Mesodermal cell (in vitro differentiated cells): ENCODE measurements at regions not wholly inside any gene's neighbourhood (a gene's known extent, or its start where the extent isn't known, plus 50 kb on each side); places are given as distances from the start of the nearest gene placed in this dataset.
"Not testable (repeated sequence)": the region's sequence is repeated elsewhere in the genome, so short reads cannot be mapped to it uniquely, and the experiment has no call there.

Experiments used
- H3K27ac ChIP-seq: 2 replicates; pipeline ENCODE4 v1.7.0; 2013; ENCODE audit warnings: mild to moderate bottlenecking, low read depth, low read length, moderate library complexity; ENCODE audit not compliant: severe bottlenecking
- H3K36me3 ChIP-seq: 2 replicates; pipeline ENCODE4 v1.7.1; 2013; ENCODE audit warnings: mild to moderate bottlenecking, low read length, moderate library complexity; ENCODE audit not compliant: control insufficient read depth, insufficient read depth
- H3K4me1 ChIP-seq: one replicate; pipeline ENCODE4 v1.7.1; 2013; ENCODE audit warnings: mild to moderate bottlenecking, low read length; ENCODE audit not compliant: insufficient read depth, control insufficient read depth, poor library complexity, severe bottlenecking
- H3K4me3 ChIP-seq: 2 replicates; pipeline ENCODE4 v1.7.0; 2013; ENCODE audit warnings: low read length, control low read depth, mild to moderate bottlenecking; ENCODE audit not compliant: insufficient read depth, poor library complexity, severe bottlenecking; ENCODE audit errors: extremely low read depth
- H3K9me3 ChIP-seq: 2 replicates; pipeline ENCODE4 v1.7.1; 2013; ENCODE audit warnings: mild to moderate bottlenecking, low read length, moderate library complexity; ENCODE audit not compliant: control insufficient read depth
- WGBS, 2 experiments: methylation state at CpG; one replicate each; pipeline ENCODE4 v1.1.5; 2013; ENCODE audit warnings: missing lambda C conversion rate in 2 of 2; ENCODE audit not compliant: insufficient coverage in 2 of 2; 5-methylcytosine and 5-hydroxymethylcytosine counted together

GRCh38 chr2:205865056-205865455 is 182.8 kb downstream of the NRP2 start:
- Histone ChIP-seq H3K27ac (no peak overlapping the region), H3K9me3 (no peaks in the 10 kb centered on the region), H3K36me3 (no peaks in the 10 kb centered on the region), H3K4me1 (no peaks in the 10 kb centered on the region), H3K4me3 (no peak overlapping the region)
- WGBS, 2 experiments, result 76 to 92% methylated on average over 2 of the region's 3 CpGs

- WGBS, 2 experiments, result 100% methylated on average over 1 of the region's 1 CpG
- no peak overlapping the region for H3K4me3 ChIP-seq
- H3K27ac ChIP-seq, result no peak overlapping the region
- no peaks in the 10 kb centered on the region for H3K9me3 ChIP-seq
- no peaks in the 10 kb centered on the region for H3K36me3 ChIP-seq
- no peaks in the 10 kb centered on the region for H3K4me1 ChIP-seq
Measured at GRCh38 chr2:205864491-205864890, 182.2 kb downstream of the NRP2 start.

GRCh38 chr2:205862761-205863160 is 180.5 kb downstream of the NRP2 start:
- not testable (repeated sequence) for H3K9me3 ChIP-seq, H3K4me1 ChIP-seq, H3K4me3 ChIP-seq, H3K36me3 ChIP-seq, H3K27ac ChIP-seq
- WGBS, 2 experiments, result 86 to 97% methylated on average over 4 of the region's 4 CpGs

DNA sequence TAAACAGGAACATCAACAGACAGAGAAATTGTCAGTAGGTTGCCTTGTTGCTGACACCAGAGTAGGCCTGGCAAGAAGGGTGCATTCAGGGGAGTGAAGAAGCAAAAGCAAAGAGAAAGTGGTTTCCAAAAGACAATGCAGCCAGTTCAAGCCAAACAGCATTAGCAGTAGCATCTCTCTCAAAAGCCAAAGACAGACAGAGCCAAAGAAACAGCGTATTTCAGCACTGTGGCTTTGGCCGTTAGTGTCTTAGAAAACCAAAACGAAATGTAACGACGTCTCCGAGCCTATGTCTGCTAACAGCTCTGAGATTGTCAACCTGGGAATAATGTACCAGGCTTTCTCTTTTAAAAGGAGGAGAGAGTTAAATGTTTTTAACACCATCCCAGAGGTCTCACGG is 178.6 kb downstream of the NRP2 start:
- H3K36me3 ChIP-seq, result no peaks in the 10 kb centered on the region
- H3K4me3 ChIP-seq, result no peak overlapping the region
- no peaks in the 10 kb centered on the region for H3K9me3 ChIP-seq
- 76 to 88% methylated on average over 6 to 7 of the region's 7 CpGs for WGBS, 2 experiments
- no peaks in the 10 kb centered on the region for H3K4me1 ChIP-seq
- H3K27ac ChIP-seq, result no peak overlapping the region

- 76 to 82% methylated on average over 9 of the region's 9 CpGs for WGBS, 2 experiments
- Histone ChIP-seq H3K4me1 (no peaks in the 10 kb centered on the region), H3K9me3 (no peaks in the 10 kb centered on the region), H3K27ac (no peak overlapping the region), H3K36me3 (no peaks in the 10 kb centered on the region), H3K4me3 (no peak overlapping the region)
Measured at GRCh38 chr2:205860181-205860580, 177.9 kb downstream of the NRP2 start.

DNA sequence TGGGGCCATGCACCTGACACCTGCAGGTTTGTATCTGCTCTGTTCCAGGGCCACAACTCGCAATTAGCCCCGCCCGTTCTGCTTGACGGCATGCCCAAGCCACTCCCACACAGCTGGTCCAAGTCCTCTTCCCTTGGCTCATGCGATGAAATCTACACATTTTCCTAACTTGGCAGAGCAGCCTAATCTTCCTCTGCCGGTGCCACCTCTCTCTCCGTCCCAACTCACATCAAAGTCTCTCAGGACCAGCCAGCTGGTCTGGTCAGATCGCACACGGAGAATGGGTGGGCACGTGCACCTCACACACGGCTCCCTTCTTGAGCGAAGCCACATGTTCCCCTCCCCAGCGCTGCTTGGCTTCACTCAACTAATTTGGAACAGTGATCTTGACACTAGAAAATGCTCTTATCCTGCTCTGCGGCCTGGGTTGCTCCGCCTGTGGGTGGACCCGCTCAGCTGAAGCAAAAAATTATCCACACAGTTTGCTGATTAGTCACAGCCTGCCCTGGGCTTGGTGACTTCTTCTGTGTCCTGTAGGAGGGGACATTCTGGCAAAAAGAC is 176.7 kb downstream of the NRP2 start:
- H3K27ac ChIP-seq, result no peak overlapping the region
- 89 to 92% methylated on average over 14 of the region's 16 CpGs for WGBS, 2 experiments
- no peak overlapping the region for H3K4me3 ChIP-seq
- H3K9me3 ChIP-seq, result no peaks in the 10 kb centered on the region
- H3K36me3 ChIP-seq, result no peaks in the 10 kb centered on the region
- no peaks in the 10 kb centered on the region for H3K4me1 ChIP-seq

DNA sequence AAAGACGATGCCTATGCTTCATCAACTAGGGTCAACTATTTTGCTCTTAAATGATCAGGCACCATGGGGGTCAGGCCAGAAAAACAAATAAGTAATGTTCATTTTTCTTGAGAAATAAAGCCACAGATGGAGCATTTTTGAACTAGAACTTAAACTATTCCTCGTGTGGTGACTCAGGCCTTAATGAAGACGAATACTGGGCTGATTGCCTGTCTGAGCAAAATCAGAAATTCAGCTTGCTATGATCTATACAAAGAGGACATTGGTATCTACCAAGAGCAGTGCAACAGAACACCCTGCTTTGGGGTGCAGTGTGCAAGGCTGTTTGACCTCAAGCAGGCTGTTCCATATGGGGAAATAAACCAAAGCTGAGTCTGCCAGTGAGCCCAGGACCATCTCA is 176.0 kb downstream of the NRP2 start:
- Histone ChIP-seq H3K4me1 (no peaks in the 10 kb centered on the region), H3K27ac (no peak overlapping the region), H3K9me3 (peaks cover 3% of the 10 kb centered on the region), H3K4me3 (no peak overlapping the region), H3K36me3 (no peaks in the 10 kb centered on the region)
- WGBS, 2 experiments, result 94 to 97% methylated on average over 3 of the region's 3 CpGs

GRCh38 chr2:205857520-205858237 is 175.4 kb downstream of the NRP2 start:
- no peaks in the 10 kb centered on the region for H3K36me3 ChIP-seq
- peaks cover 3% of the 10 kb centered on the region for H3K9me3 ChIP-seq
- no peaks in the 10 kb centered on the region for H3K4me1 ChIP-seq
- 92 to 94% methylated on average over 9 of the region's 13 CpGs for WGBS, 2 experiments
- H3K27ac ChIP-seq, result no peak overlapping the region
- H3K4me3 ChIP-seq, result no peak overlapping the region

DNA sequence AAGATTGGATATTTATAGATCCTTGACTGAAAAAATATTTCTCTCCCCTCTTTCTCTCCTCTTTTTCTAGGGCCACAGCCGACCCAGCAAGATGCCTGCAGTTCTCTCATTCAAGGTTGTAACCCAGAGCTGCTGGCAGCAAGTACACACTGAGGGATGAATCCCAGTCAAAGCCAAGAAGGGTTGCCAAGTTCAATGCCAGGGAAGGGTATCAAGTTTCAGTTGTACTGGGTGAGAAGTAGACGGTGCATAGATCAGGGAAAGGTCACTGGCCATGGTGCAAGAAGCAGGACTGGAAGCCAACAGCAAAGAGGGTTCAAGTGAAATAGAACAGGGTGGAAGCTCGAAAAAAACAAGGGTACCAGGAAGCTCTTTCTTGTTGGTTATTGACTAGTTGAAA is 170.2 kb downstream of the NRP2 start:
- Histone ChIP-seq H3K4me3 (no peak overlapping the region), H3K36me3 (no peaks in the 10 kb centered on the region), H3K4me1 (peaks cover 9% of the 10 kb centered on the region), H3K9me3 (peaks cover 6% of the 10 kb centered on the region), H3K27ac (no peak overlapping the region)
- 86 to 93% methylated on average over 3 of the region's 3 CpGs for WGBS, 2 experiments

DNA sequence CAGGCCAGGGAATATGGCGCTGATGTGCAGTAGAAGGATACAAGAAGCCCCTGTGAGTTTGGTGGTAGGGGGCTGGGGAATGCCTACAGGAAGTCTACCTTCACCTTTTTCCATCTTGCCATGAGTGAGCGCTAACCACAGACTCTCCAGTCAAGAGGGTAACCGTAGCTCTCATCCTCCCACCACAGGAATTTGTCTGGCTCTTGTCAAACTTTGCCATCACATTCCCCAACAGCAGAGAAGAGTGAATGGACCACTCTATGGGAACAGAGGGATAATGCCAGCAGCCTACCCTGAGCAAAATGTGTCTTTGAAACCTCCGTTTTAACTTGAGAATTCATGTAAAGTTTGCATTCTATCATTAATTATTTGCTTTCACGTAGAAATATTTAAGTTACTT is 168.3 kb downstream of the NRP2 start:
- 88 to 93% methylated on average over 1 of the region's 5 CpGs for WGBS, 2 experiments
- Histone ChIP-seq H3K36me3 (no peaks in the 10 kb centered on the region), H3K9me3 (peaks cover 6% of the 10 kb centered on the region), H3K4me3 (no peak overlapping the region), H3K4me1 (peaks cover 9% of the 10 kb centered on the region), H3K27ac (peak overlapping the region; percentile 6)

DNA sequence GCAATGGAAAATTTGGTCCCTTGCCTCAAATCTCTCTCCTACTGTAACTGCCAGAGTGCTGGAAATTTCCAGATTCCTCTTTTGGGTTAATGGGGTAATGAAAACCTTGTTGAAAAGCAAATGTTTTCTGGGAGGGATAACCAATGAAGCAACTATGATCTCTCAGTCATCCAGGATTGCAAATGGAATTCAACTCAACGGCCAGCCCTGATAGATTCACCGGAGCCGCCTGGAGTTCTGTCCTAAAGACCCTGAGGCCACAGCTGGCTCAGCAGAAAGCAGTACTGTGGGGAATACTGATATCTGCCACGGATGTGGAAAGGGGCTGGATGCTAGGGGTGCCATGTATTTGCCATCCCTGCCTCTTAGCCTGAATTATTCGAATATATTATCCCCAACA is 167.8 kb downstream of the NRP2 start:
- Histone ChIP-seq H3K27ac (no peak overlapping the region), H3K4me1 (peaks cover 9% of the 10 kb centered on the region), H3K36me3 (no peaks in the 10 kb centered on the region), H3K9me3 (peaks cover 6% of the 10 kb centered on the region), H3K4me3 (no peak overlapping the region)
- WGBS, 2 experiments, result 80 to 95% methylated on average over 1 to 4 of the region's 5 CpGs
